Osteocyte (in vitro differentiated cells): ENCODE measurements at regions not wholly inside any gene's neighbourhood (a gene's known extent, or its start where the extent isn't known, plus 50 kb on each side); places are given as distances from the start of the nearest gene placed in this dataset.

Source experiments
- DNase-seq: peaks from one replicate; pipeline ENCODE4 v3.0.0; 2021; ENCODE audit warnings: mixed read lengths; ENCODE audit not compliant: unreplicated experiment; ENCODE audit errors: extremely low spot score
- H3K27ac Mint-ChIP-seq: one replicate; pipeline ENCODE4 v1.8.0; 2021; ENCODE audit warnings: mild to moderate bottlenecking, mixed read lengths; ENCODE audit not compliant: unreplicated experiment
- H3K27me3 Mint-ChIP-seq: one replicate; pipeline ENCODE4 v1.8.0; 2021; ENCODE audit warnings: mixed read lengths; ENCODE audit not compliant: unreplicated experiment
- H3K36me3 Mint-ChIP-seq: one replicate; pipeline ENCODE4 v1.8.0; 2021; ENCODE audit warnings: mixed read lengths; ENCODE audit not compliant: unreplicated experiment
- H3K4me1 Mint-ChIP-seq: one replicate; pipeline ENCODE4 v1.8.0; 2021; ENCODE audit warnings: mixed read lengths; ENCODE audit not compliant: unreplicated experiment
- H3K4me3 Mint-ChIP-seq: one replicate; pipeline ENCODE4 v1.8.0; 2021; ENCODE audit warnings: mild to moderate bottlenecking, moderate library complexity, mixed read lengths; ENCODE audit not compliant: unreplicated experiment
- H3K9me3 Mint-ChIP-seq: one replicate; pipeline ENCODE4 v1.8.0; 2021; ENCODE audit warnings: mixed read lengths; ENCODE audit not compliant: unreplicated experiment
- TF ChIP-seq, protein P1 (sequence below): fragments of 200-600 bp; sonication (generic); IDR thresholded peaks from 2 replicates; pipeline ENCODE4 v1.5.0; 2021; ENCODE audit warnings: antibody characterized with exemption, mild to moderate bottlenecking, moderate library complexity

DNA sequence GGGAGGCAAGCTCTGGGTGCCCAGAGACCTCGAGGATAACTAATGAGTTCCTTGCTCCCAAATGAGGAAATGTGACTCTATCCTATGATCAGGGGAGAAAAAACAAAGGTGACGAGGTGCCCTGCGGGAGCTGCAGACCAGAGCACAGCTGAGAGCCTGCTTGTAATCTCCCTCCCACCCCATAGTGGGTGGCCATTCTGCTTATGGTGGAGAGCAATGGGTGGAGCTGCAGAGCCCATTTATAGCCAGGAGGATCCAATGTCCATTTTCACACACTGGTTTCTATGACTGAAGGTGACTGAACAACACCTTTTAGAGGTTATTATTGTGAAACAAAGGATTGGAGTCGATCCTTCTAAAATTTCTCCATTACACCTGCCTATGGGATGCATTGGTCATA is 153.3 kb downstream of the COL6A3 start:
- H3K27ac Mint-ChIP-seq, result no peak overlapping the region
- no peaks in the 10 kb centered on the region for H3K36me3 Mint-ChIP-seq
- H3K4me1 Mint-ChIP-seq, result peaks cover 69% of the 10 kb centered on the region
- TF ChIP-seq, protein P1, sequence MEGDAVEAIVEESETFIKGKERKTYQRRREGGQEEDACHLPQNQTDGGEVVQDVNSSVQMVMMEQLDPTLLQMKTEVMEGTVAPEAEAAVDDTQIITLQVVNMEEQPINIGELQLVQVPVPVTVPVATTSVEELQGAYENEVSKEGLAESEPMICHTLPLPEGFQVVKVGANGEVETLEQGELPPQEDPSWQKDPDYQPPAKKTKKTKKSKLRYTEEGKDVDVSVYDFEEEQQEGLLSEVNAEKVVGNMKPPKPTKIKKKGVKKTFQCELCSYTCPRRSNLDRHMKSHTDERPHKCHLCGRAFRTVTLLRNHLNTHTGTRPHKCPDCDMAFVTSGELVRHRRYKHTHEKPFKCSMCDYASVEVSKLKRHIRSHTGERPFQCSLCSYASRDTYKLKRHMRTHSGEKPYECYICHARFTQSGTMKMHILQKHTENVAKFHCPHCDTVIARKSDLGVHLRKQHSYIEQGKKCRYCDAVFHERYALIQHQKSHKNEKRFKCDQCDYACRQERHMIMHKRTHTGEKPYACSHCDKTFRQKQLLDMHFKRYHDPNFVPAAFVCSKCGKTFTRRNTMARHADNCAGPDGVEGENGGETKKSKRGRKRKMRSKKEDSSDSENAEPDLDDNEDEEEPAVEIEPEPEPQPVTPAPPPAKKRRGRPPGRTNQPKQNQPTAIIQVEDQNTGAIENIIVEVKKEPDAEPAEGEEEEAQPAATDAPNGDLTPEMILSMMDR, result no peak
- no peaks in the 10 kb centered on the region for H3K27me3 Mint-ChIP-seq
- DNase-seq, result no peak
- no peak overlapping the region for H3K4me3 Mint-ChIP-seq
- no peaks in the 10 kb centered on the region for H3K9me3 Mint-ChIP-seq

DNA sequence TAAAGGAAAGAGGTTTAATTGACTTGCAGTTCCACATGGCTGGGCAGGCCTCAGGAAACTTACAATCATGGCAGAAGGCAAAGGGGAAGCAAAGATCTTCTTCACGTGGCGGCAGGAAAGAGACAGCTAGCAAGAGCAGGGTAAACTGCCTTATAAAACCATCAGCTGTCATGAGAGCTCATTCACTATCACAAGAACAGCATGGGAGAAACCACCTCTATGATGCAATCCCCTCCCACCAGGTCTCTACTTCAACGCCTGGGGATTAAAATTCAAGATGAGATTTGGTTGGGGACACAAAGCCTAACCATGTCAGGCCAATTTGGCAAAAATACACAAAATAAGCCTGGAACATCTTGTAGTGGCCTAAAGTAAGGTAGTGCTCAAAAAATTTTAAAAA is 152.6 kb downstream of the COL6A3 start:
- TF ChIP-seq, protein P1, result no peak
- H3K36me3 Mint-ChIP-seq, result no peaks in the 10 kb centered on the region
- H3K4me3 Mint-ChIP-seq, result no peak overlapping the region
- DNase-seq, result no peak
- no peaks in the 10 kb centered on the region for H3K9me3 Mint-ChIP-seq
- no peak overlapping the region for H3K27ac Mint-ChIP-seq
- no peaks in the 10 kb centered on the region for H3K27me3 Mint-ChIP-seq
- H3K4me1 Mint-ChIP-seq, result peaks cover 66% of the 10 kb centered on the region

DNA sequence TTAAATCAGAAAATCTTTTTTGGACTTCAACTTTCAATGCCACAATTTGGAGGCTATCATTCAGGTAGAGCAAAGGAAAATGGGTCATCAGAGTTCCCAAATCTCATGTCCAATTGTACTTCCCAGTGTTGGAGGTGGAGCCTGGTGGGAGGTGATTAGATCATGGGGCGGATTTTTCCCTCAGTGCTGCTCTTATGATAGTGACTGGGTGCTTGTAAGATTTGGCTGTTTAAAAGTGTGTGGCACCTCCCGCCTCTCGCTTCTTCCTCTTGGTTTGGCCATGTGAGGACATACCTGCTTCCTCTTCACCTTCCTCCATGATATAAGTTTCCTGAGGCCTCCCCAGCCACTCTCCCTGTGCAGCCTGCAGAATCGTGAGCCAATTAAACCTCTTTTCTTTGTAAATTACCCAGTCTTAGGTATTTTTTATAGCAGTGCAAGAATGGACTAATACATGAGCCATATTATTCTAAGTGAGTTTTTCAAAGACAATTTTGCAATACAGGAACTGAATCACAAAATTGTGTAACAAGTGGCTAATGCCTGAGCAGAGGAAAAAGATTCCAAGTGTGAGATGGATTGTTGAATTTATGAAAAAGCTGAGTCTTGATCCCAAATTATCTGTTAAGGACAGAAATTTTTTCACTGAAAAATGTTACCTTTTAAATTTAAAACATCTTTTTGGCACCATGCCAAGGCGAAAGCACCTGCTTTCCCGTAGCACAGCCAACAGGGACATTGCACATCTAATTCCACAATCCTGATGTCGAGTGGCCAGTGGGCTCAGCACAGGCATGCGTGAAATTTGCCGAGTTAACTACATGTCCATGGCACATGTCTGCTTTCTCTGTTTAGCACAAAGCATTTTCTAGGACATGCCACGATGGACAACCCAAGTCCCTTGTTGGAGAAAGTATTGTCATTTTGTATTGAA is 150.9 kb downstream of the COL6A3 start:
- TF ChIP-seq, protein P1, result no peak
- H3K9me3 Mint-ChIP-seq, result no peaks in the 10 kb centered on the region
- no peak for DNase-seq
- H3K36me3 Mint-ChIP-seq, result no peaks in the 10 kb centered on the region
- H3K4me1 Mint-ChIP-seq, result peaks cover 48% of the 10 kb centered on the region
- H3K4me3 Mint-ChIP-seq, result no peak overlapping the region
- H3K27ac Mint-ChIP-seq, result peak overlapping the region; percentile 68
- H3K27me3 Mint-ChIP-seq, result no peaks in the 10 kb centered on the region

DNA sequence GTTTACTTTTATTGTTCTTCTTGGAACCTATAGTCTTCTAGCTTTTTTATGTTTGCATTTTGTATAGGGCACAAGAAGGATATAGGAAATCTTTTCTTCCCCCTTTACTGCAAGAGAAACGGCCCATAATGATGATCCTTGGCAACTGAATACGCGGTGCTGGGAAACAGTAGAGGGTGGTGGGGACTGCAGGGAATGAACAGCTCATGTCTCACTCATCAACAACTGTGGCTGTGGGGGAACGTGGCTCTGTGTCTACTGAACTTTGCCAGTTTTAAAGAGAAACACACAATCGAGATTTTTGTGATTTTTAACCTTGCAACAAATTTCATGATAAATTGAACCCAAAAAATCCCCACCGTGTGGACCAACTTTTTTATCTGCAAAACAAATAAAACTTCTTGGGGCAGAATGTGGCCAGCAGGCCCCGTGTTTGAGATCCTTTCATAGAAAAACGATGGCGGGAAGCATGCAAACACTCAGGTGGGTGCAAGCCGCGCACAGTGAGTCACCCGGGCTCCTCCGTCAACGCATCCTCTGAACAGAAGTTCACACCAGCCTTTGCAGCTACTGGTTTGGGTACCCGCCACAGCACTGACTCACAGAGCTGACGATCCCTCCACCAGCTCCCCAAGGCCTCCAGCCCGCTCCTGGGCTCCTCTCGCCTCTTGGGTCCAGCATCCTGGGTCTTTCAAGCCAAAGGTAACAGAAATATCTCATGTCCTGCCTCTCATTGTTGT is 149.3 kb downstream of the COL6A3 start:
- Mint-ChIP-seq H3K9me3 (no peaks in the 10 kb centered on the region), H3K4me1 (peaks cover 42% of the 10 kb centered on the region), H3K27me3 (no peaks in the 10 kb centered on the region), H3K27ac (peak overlapping the region; percentile 48), H3K4me3 (no peak overlapping the region), H3K36me3 (no peaks in the 10 kb centered on the region)
- DNase-seq, result no peak
- TF ChIP-seq, protein P1, result no peak
